Right renal cortex interstitium (tissue), 3 donors: ENCODE measurements at regions not wholly inside any gene's neighbourhood (a gene's known extent, or its start where the extent isn't known, plus 50 kb on each side); places are given as distances from the start of the nearest gene placed in this dataset.
"Not testable (repeated sequence)": the region's sequence is repeated elsewhere in the genome, so short reads cannot be mapped to it uniquely, and the experiment has no call there.

Experiments used
- DNase-seq, 3 donors: peaks; one replicate each; pipeline ENCODE4 v3.0.0-alpha.2; 2013; ENCODE audit warnings: low read depth in 3 of 3, low spot score in 2 of 3

DNA sequence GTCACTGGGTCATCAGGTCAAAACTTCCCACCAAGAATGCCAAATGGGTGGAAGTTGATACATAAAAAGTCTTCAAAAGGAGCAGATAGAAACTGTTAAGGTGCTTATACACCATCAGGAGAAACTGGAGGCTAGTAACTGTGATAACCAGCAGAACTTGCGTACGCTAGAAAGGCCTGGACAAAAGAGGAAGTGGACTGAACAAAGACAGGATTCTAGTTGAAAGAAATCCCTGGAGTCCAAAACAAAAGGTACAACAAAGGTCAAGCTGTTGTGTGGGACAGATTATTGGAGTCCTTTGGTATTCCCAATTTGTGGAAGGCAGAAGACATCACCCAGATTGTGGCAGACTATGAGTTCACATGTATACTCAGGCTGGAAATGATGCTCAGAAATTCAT lies 215.8 kb upstream of the PBX1 start:
- no peak for DNase-seq

DNA sequence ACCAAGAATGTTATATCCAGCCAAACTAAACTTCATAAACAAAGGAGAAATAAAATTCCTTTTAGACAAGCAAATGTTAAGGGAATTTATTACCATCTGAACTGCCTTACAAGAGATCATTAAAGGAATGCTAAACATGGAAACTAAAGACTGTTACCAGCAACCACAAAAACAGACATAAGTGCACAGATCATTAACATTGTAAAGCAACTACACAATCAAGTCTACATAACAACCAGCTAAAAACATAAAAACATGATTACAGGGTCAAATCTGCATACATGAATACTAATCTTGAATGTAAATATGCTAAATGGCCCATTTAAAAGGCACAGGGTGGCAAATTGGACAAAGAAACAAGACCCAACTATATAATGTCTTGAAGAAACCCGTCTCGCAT lies 211.0 kb upstream of the PBX1 start:
- no peak for DNase-seq

DNA sequence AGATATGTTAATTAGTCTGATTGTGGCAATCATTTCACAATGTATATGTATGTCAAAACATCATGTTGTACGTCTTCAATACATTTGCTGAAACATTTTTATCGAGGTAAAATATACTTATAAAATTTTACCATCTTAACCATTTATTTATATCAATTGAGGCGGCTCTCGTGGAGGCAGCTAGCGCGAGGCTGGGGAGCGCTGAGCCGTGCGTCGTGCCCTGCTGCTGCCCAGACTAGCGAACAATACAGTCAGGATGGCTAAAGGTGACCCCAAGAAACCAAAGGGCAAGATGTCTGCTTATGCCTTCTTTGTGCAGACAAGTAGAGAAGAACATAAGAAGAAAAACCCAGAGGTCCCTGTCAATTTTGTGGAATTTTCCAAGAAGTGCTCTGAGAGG lies 202.5 kb upstream of the PBX1 start:
- DNase-seq = no peak

- DNase-seq = no peak
Observed at GRCh38 chr1:164360265-164360664, 198.7 kb upstream of the PBX1 start.

GRCh38 chr1:164361927-164362326 lies 197.1 kb upstream of the PBX1 start:
- no peak for DNase-seq

DNA sequence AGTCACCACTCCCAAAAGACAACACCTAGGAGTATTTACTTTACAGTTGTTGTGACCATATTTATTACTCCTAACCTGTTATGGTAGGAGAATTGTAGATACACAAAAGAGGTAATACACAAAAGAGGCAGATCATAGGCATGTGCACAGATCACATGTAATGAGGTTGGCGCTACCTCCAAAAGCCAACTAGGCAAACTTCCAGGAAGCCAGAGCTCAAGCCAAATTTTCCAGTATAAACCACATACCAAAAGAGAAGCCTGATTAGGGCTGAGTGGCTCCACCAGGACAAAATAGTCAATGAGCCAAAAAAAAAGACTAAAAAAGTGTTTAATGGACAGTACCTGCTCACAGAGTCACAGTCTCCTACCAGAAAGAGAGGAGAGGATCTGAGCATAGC lies 195.0 kb upstream of the PBX1 start:
- no peak for DNase-seq

- no peak for DNase-seq
Observed at GRCh38 chr1:164366014-164366413, 193.0 kb upstream of the PBX1 start.

DNA sequence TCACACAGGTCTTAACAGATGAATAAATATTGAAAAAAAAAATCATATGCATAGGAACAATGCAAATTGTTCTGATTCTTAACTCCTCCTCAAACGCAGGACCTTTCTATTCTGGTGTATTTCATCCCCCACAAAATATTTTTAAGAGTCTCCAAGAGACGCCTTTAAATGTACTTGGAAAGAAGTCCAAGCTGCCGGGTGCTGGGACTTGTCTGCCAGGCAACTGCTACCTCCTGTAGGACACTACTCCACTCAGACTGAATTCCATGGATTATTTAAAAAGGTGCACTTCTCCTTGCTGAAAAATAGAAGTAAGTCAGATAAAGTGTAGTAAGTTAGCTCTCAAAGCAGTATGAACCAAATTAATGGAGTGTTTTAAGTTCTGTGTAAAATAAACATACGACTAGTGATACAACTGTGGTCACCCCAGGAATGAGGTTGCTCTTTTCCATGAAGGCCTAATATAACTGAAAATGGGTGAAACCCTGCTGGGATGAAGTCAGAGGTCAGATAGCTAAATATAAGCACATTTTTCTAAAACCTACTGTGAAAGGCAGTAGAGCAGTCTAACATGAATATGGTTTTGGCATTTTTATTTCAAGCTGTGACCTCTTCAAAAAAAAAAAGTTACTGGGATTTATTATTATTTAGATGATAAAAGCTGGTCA lies 189.2 kb upstream of the PBX1 start:
- DNase-seq = no peak

- no peak for DNase-seq
Observed at GRCh38 chr1:164380893-164381292, 178.1 kb upstream of the PBX1 start.

GRCh38 chr1:164382384-164382783 lies 176.6 kb upstream of the PBX1 start:
- no peak for DNase-seq

GRCh38 chr1:164384262-164384661 lies 174.7 kb upstream of the PBX1 start:
- no peak for DNase-seq

- no peak for DNase-seq
Observed at GRCh38 chr1:164417016-164417704, 141.8 kb upstream of the PBX1 start.

DNA sequence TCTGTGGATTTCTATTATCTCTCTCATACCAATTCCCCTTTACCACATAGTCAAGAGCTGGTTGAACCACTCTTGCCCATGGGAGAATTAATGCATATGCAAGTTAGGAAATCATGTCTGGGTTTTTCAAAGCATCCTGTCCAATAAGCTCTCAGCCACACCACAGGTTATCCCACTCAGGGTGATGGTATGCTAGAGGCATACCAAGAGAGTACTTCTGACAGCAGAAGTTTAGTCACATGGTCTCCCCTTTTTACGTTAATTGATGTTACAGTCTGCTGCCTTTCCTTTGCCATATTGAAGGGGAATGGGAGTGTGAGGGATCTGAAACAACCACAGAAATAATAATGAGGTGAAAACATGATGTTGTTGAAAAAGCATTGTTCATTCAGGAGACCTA lies 135.8 kb upstream of the PBX1 start:
- no peak for DNase-seq

DNA sequence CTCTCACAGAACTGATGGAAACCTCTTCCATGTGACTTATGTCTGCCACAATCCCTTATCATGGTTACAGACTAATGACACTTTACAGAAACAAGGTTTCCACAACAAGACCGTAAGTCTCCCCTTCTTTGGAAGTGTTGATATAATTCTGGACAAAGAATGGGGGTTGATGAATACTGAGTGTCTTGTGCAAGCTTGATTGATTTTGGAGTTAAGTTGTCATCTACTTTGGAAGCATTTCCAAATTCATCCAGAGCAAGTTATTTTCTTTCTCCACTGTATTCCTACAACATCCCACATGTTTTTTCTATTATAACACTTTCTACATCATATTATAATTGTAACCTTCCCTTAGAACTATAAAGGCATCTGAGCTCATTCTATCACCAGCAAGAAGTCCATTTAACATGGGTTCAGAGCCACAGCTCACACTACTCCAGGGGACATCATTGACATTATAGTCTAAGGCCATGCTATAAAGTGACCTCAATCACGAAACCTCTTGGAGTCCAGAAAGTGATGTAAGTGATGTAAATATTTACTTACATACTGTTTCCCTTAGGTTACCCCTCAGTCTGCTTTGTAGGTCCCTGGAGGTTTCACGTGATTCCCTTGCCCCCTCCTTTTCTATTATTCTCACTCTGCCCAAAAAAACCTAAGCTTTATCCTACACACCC lies 125.7 kb upstream of the PBX1 start:
- DNase-seq = no peak

GRCh38 chr1:164433818-164434170 lies 125.2 kb upstream of the PBX1 start:
- no peak for DNase-seq

- DNase-seq = peak in 1 of 3 donors; percentile 5
Observed at GRCh38 chr1:164440232-164440631, 118.8 kb upstream of the PBX1 start.

GRCh38 chr1:164443166-164443565 lies 115.8 kb upstream of the PBX1 start:
- no peak for DNase-seq

DNA sequence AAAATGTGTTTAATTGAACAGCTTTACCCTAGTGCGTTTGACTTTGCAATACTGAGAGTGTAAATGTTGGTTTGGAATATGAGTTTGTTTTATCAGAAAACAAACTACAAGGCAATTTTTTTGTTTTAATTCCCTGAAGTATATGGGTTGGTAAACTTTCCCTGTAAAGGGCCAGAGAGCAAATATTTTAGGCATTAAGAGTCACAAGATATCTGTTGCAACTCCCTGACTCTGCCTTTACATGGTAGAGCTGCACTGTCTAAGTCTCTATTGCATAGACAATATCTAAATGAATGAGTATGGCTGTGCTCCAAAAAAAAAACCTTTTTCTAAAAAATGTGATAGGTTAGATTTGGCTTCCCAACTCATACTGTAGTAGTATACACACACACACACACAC lies 115.1 kb upstream of the PBX1 start:
- no peak for DNase-seq

GRCh38 chr1:164446020-164446419 lies 113.0 kb upstream of the PBX1 start:
- no peak for DNase-seq

DNA sequence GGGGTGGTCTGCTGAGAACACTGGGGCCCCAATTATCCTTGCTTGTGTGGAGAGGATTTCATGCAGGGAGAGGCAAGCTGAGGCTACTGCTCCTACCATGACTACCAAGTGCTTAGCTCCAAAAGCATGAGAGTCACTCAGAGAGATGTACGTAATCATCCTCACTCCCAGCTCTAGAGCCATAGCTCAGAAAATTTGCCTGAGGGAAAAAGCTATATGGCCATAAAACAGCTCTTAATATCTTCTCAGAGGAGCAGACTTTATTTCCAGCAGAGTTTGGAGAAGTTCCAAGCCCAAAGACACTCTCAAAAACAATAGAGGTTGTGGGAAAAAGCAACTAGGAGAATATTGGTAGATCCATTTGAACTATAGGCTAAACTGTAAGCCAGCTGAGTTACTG lies 106.4 kb upstream of the PBX1 start:
- DNase-seq = no peak

DNA sequence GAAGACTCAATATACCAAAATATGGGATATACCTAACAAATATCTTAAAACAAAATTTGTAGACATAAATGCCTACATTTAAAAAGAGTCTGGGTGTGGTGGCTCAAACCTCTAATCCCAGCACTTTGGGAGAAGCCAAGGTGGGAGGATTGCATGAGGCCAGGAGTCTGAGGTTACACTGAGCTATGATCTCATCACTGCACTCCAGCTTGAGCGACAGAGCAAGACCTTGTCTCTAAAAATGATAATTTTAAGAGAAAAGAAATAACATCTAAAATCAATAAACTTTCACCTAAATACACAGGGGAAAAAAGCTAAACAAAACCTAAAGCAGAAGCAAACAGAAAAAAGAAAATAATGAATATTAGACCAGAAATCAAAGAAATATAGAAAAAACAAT lies 102.7 kb upstream of the PBX1 start:
- DNase-seq = no peak

- DNase-seq = not testable (repeated sequence)
Observed at GRCh38 chr1:164459176-164459575, 99.8 kb upstream of the PBX1 start.
